GM12892 (cell line): ENCODE measurements at regions not wholly inside any gene's neighbourhood (a gene's known extent, or its start where the extent isn't known, plus 50 kb on each side); places are given as distances from the start of the nearest gene placed in this dataset.

Experiments used
- POLR2A ChIP-seq: IDR thresholded peaks from 2 replicates; pipeline ENCODE4 v1.6.1; 2011; ENCODE audit warnings: low read depth, low read length, control low read depth
- POLR2AphosphoS5 ChIP-seq: IDR thresholded peaks from 2 replicates; pipeline ENCODE4 v1.6.1; 2011; ENCODE audit warnings: low read depth, low read length, control low read depth

GRCh38 chr4:90060039-90060438 lies 67.2 kb upstream of the CCSER1 start:
- TF ChIP-seq POLR2AphosphoS5 (no peak), POLR2A (no peak)
